ENCODE measurements at regions not wholly inside any gene's neighbourhood (a gene's known extent, or its start where the extent isn't known, plus 50 kb on each side); places are given as distances from the start of the nearest gene placed in this dataset.

- DNase-seq, result no peak
Measured at GRCh38 chr18:78399992-78400503, 579.6 kb upstream of the SALL3 start.

- DNase-seq, result no peak
Measured at GRCh38 chr18:78402440-78402839, 577.2 kb upstream of the SALL3 start.

- no peak for DNase-seq
Measured at GRCh38 chr18:78402966-78403365, 576.7 kb upstream of the SALL3 start.

GRCh38 chr18:78403371-78403770 lies 576.2 kb upstream of the SALL3 start:
- no peak for DNase-seq

- DNase-seq, result no peak
Measured at GRCh38 chr18:78405763-78406162, 573.9 kb upstream of the SALL3 start.

- DNase-seq, result no peak
Measured at GRCh38 chr18:78406743-78407465, 572.7 kb upstream of the SALL3 start.

- no peak for DNase-seq
Measured at GRCh38 chr18:78407466-78407844, 572.2 kb upstream of the SALL3 start.

- no peak for DNase-seq
Measured at GRCh38 chr18:78408623-78409022, 571.0 kb upstream of the SALL3 start.

GRCh38 chr18:78410094-78410786 lies 569.4 kb upstream of the SALL3 start:
- no peak for DNase-seq

- no peak for DNase-seq
Measured at GRCh38 chr18:78411539-78411938, 568.1 kb upstream of the SALL3 start.

GRCh38 chr18:78414302-78414701 lies 565.3 kb upstream of the SALL3 start:
- no peak for DNase-seq

GRCh38 chr18:78416853-78417252 lies 562.8 kb upstream of the SALL3 start:
- DNase-seq, result no peak

GRCh38 chr18:78418379-78418778 lies 561.2 kb upstream of the SALL3 start:
- DNase-seq, result no peak

GRCh38 chr18:78419171-78419570 lies 560.4 kb upstream of the SALL3 start:
- DNase-seq, result no peak

GRCh38 chr18:78420116-78420515 lies 559.5 kb upstream of the SALL3 start:
- no peak for DNase-seq

GRCh38 chr18:78421392-78421791 lies 558.2 kb upstream of the SALL3 start:
- DNase-seq, result no peak

GRCh38 chr18:78422336-78422735 lies 557.3 kb upstream of the SALL3 start:
- no peak for DNase-seq

- no peak for DNase-seq
Measured at GRCh38 chr18:78423811-78424210, 555.8 kb upstream of the SALL3 start.

- DNase-seq, result no peak
Measured at GRCh38 chr18:78424403-78425018, 555.1 kb upstream of the SALL3 start.

- DNase-seq, result no peak
Measured at GRCh38 chr18:78425019-78425412, 554.6 kb upstream of the SALL3 start.

GRCh38 chr18:78427081-78427480 lies 552.5 kb upstream of the SALL3 start:
- DNase-seq, result no peak

- no peak for DNase-seq
Measured at GRCh38 chr18:78429127-78430108, 550.2 kb upstream of the SALL3 start.

All from stimulated activated CD4-positive, alpha-beta T cell treated with anti-CD3 and anti-CD28 coated beads, Interleukin-4, amount 100 ng/mL, for 1 hour (primary cell).